ENCODE measurements at regions not wholly inside any gene's neighbourhood (a gene's known extent, or its start where the extent isn't known, plus 50 kb on each side); places are given as distances from the start of the nearest gene placed in this dataset.

DNA sequence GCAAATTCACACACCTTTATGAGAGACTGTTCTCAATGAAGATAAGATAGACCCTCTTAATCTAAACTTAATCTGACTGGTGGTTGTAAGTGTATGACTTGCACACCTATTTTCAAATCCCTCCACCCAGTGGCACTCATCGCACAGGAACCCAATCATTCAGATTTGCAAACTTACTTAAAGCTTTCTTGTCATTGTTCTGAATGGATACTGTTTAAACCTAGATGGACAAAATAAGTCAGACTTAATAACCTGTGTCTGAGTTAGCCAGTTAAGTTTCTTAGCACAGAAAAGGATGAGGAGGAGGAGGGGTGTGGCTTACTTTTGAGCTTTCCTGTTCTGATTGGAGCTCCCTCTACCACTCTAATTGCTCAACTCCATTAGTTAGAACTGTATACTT is 252.4 kb upstream of the CCNH start:
- TF ChIP-seq, protein P1, sequence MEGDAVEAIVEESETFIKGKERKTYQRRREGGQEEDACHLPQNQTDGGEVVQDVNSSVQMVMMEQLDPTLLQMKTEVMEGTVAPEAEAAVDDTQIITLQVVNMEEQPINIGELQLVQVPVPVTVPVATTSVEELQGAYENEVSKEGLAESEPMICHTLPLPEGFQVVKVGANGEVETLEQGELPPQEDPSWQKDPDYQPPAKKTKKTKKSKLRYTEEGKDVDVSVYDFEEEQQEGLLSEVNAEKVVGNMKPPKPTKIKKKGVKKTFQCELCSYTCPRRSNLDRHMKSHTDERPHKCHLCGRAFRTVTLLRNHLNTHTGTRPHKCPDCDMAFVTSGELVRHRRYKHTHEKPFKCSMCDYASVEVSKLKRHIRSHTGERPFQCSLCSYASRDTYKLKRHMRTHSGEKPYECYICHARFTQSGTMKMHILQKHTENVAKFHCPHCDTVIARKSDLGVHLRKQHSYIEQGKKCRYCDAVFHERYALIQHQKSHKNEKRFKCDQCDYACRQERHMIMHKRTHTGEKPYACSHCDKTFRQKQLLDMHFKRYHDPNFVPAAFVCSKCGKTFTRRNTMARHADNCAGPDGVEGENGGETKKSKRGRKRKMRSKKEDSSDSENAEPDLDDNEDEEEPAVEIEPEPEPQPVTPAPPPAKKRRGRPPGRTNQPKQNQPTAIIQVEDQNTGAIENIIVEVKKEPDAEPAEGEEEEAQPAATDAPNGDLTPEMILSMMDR (IDR thresholded peaks at IDR 0.05; ENCODE audit: insufficient read depth, low read depth, low read length), result no peak
- no peak for TF ChIP-seq EZH2 (IDR thresholded peaks at IDR 0.05; ENCODE audit: insufficient read depth, low read length)
- Mint-ChIP-seq H3K36me3 (ENCODE audit: low read depth, unreplicated experiment) (no peaks in the 10 kb centered on the region), H3K9me3 (ENCODE audit: unreplicated experiment) (no peaks in the 10 kb centered on the region), H3K4me1 (ENCODE audit: low read depth, unreplicated experiment) (no peaks in the 10 kb centered on the region), H3K4me3 (ENCODE audit: unreplicated experiment) (no peak overlapping the region), H3K27ac (ENCODE audit: unreplicated experiment) (no peak overlapping the region), H3K27me3 (ENCODE audit: low read depth, unreplicated experiment) (no peaks in the 10 kb centered on the region)
- Histone ChIP-seq H3K9ac (ENCODE audit: low read length) (no peak overlapping the region), H3K4me1 (ENCODE audit: insufficient read depth, low read length) (no peaks in the 10 kb centered on the region), H3K27me3 (ENCODE audit: insufficient read depth, low read length) (no peaks in the 10 kb centered on the region), H3K4me2 (ENCODE audit: low read length) (no peak overlapping the region), H4K20me1 (ENCODE audit: insufficient read depth, low read length) (no peaks in the 10 kb centered on the region), H2AFZ (ENCODE audit: low read depth, low read length) (no peak overlapping the region), H3K9me3 (ENCODE audit: insufficient read depth, low read depth, low read length) (no peaks in the 10 kb centered on the region), H3K27ac (ENCODE audit: low read depth, low read length) (no peak overlapping the region), H3K36me3 (ENCODE audit: insufficient read depth, low read length) (no peaks in the 10 kb centered on the region), H3K79me2 (ENCODE audit: insufficient read depth, low read length) (no peaks in the 10 kb centered on the region), H3K4me3 (ENCODE audit: insufficient read depth, low read depth, low read length) (no peak overlapping the region)
- DNase-seq (ENCODE audit: low read depth) (no peak), FAIRE-seq (no peak)

DNA sequence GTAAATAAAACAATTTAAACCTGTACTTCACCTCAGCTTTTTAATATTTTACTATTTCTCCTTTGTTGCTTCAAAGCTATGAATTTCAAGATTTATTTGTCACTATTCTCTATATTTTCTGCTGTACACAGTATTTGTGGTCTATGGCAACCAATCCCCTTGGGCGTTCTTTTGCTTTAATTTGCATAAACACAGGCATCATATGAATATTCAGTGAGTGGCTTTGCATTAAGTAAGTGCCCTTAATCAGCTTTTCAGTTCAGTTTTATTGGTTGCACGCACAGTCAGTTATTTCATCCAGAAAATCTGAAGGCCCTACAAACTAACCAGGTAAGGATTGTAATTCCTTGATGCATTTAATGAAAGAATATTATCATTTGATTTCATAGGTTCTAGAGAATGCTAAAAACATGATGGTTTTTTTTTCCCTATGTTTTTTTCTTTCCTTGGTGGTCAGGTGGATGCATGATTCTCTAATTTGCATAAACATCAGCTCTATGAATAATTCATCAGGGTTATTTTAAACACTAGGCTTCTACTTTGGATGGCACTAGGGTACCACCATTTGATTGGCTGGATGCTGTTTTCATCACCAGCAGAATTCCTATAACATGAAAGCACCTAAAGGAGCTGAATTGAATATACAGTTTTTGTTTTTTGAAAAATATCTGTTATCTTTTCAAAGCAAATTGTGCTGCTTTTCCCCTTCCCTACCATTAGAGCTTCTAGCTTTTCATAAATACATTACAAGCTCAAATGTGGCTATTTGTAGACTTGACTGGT is 249.2 kb upstream of the CCNH start:
- Mint-ChIP-seq H3K36me3 (ENCODE audit: low read depth, unreplicated experiment) (no peaks in the 10 kb centered on the region), H3K9me3 (ENCODE audit: unreplicated experiment) (no peaks in the 10 kb centered on the region), H3K4me1 (ENCODE audit: low read depth, unreplicated experiment) (no peaks in the 10 kb centered on the region), H3K27ac (ENCODE audit: unreplicated experiment) (no peak overlapping the region), H3K4me3 (ENCODE audit: unreplicated experiment) (no peak overlapping the region), H3K27me3 (ENCODE audit: low read depth, unreplicated experiment) (no peaks in the 10 kb centered on the region)
- no peak overlapping the region for H2AFZ ChIP-seq (ENCODE audit: low read depth, low read length)
- H4K20me1 ChIP-seq (ENCODE audit: insufficient read depth, low read length), result no peaks in the 10 kb centered on the region
- H3K9me3 ChIP-seq (ENCODE audit: insufficient read depth, low read depth, low read length), result no peaks in the 10 kb centered on the region
- no peak overlapping the region for H3K4me2 ChIP-seq (ENCODE audit: low read length)
- no peaks in the 10 kb centered on the region for H3K4me1 ChIP-seq (ENCODE audit: insufficient read depth, low read length)
- no peaks in the 10 kb centered on the region for H3K27me3 ChIP-seq (ENCODE audit: insufficient read depth, low read length)
- FAIRE-seq (no peak), DNase-seq (ENCODE audit: low read depth) (no peak)
- no peak for TF ChIP-seq EZH2 (IDR thresholded peaks at IDR 0.05; ENCODE audit: insufficient read depth, low read length)
- TF ChIP-seq, protein P1 (IDR thresholded peaks at IDR 0.05; ENCODE audit: insufficient read depth, low read depth, low read length), result no peak
- no peaks in the 10 kb centered on the region for H3K36me3 ChIP-seq (ENCODE audit: insufficient read depth, low read length)
- no peak overlapping the region for H3K9ac ChIP-seq (ENCODE audit: low read length)
- H3K27ac ChIP-seq (ENCODE audit: low read depth, low read length), result no peak overlapping the region
- no peak overlapping the region for H3K4me3 ChIP-seq (ENCODE audit: insufficient read depth, low read depth, low read length)
- H3K79me2 ChIP-seq (ENCODE audit: insufficient read depth, low read length), result no peaks in the 10 kb centered on the region

DNA sequence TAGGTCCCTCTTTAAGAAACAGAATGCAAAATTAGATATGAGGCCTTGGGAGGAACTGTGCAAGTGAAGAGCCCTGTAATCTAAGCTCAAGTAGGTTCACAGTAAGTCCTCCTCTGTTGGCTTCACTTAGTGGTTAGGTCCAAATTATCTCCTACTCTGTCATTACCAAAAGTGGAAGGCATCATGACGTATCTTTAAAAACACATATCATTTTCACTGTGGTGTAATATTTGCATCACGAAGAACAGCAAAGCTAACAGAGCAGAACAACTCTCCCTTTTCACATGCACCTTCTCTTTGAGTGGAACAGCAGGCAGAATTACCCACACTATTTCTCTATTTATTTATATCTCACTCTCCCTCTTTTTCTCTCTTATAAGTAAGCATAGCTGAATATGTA is 240.5 kb upstream of the CCNH start:
- no peak overlapping the region for H3K4me3 ChIP-seq (ENCODE audit: insufficient read depth, low read depth, low read length)
- H4K20me1 ChIP-seq (ENCODE audit: insufficient read depth, low read length), result no peaks in the 10 kb centered on the region
- no peak overlapping the region for H3K27ac Mint-ChIP-seq (ENCODE audit: unreplicated experiment)
- FAIRE-seq (no peak), DNase-seq (ENCODE audit: low read depth) (no peak)
- H3K27me3 Mint-ChIP-seq (ENCODE audit: low read depth, unreplicated experiment), result no peaks in the 10 kb centered on the region
- no peak overlapping the region for H3K4me3 Mint-ChIP-seq (ENCODE audit: unreplicated experiment)
- no peak overlapping the region for H2AFZ ChIP-seq (ENCODE audit: low read depth, low read length)
- H3K9ac ChIP-seq (ENCODE audit: low read length), result no peak overlapping the region
- H3K9me3 Mint-ChIP-seq (ENCODE audit: unreplicated experiment), result no peaks in the 10 kb centered on the region
- no peak overlapping the region for H3K27ac ChIP-seq (ENCODE audit: low read depth, low read length)
- H3K4me1 ChIP-seq (ENCODE audit: insufficient read depth, low read length), result no peaks in the 10 kb centered on the region
- H3K27me3 ChIP-seq (ENCODE audit: insufficient read depth, low read length), result no peaks in the 10 kb centered on the region
- H3K79me2 ChIP-seq (ENCODE audit: insufficient read depth, low read length), result no peaks in the 10 kb centered on the region
- no peaks in the 10 kb centered on the region for H3K9me3 ChIP-seq (ENCODE audit: insufficient read depth, low read depth, low read length)
- no peak overlapping the region for H3K4me2 ChIP-seq (ENCODE audit: low read length)
- TF ChIP-seq, protein P1 (IDR thresholded peaks at IDR 0.05; ENCODE audit: insufficient read depth, low read depth, low read length), result no peak
- H3K4me1 Mint-ChIP-seq (ENCODE audit: low read depth, unreplicated experiment), result peaks cover 9% of the 10 kb centered on the region
- H3K36me3 ChIP-seq (ENCODE audit: insufficient read depth, low read length), result no peaks in the 10 kb centered on the region
- no peaks in the 10 kb centered on the region for H3K36me3 Mint-ChIP-seq (ENCODE audit: low read depth, unreplicated experiment)
